GM23248 (cell line): ENCODE measurements at regions not wholly inside any gene's neighbourhood (a gene's known extent, or its start where the extent isn't known, plus 50 kb on each side); places are given as distances from the start of the nearest gene placed in this dataset.

Source experiments
- EZH2 ChIP-seq: fragments of 200-600 bp; sonication (generic); IDR thresholded peaks from 2 replicates; pipeline ENCODE4 v1.6.1; 2018; ENCODE audit warnings: antibody characterized with exemption, mild to moderate bottlenecking; ENCODE audit not compliant: insufficient read depth, poor library complexity, severe bottlenecking
- EZH2phosphoT487 ChIP-seq: fragments of 200-600 bp; sonication (generic); IDR thresholded peaks from 2 replicates; pipeline ENCODE4 v1.6.1; 2018; ENCODE audit warnings: antibody characterized with exemption, moderate library complexity, mild to moderate bottlenecking, low read depth; ENCODE audit not compliant: insufficient read depth

GRCh38 chr1:194684636-194685035, 1498.2 kb upstream of the B3GALT2 start:
- no peak for TF ChIP-seq EZH2phosphoT487
- TF ChIP-seq EZH2: no peak
